ENCODE measurements at regions not wholly inside any gene's neighbourhood (a gene's known extent, or its start where the extent isn't known, plus 50 kb on each side); places are given as distances from the start of the nearest gene placed in this dataset.

- TF ChIP-seq SOX5 (CRISPR knock-in tag; IDR thresholded peaks at IDR 0.05; ENCODE audit: borderline replicate concordance) = peak; percentile 42; the same call in 1 of the 2 replicates
- TF ChIP-seq TEAD3 (CRISPR knock-in tag; optimal IDR thresholded peaks at IDR 0.05; ENCODE audit: borderline replicate concordance) = peak; percentile 98
- TF ChIP-seq EHMT2 (IDR thresholded peaks at IDR 0.05; ENCODE audit: borderline replicate concordance, low read depth, low read length) = peak; percentile 86; the same call in 1 of the 2 replicates
- TF ChIP-seq KLF11 (CRISPR knock-in tag; IDR thresholded peaks at IDR 0.05) = 0 out of 2 replicates have a peak, but pooled peaks have one; percentile 46
- no peak for TF ChIP-seq LCORL (IDR thresholded peaks at IDR 0.05)
- TF ChIP-seq LCORL (CRISPR knock-in tag; IDR thresholded peaks at IDR 0.05) = peak; percentile 53; the same call in 1 of the 2 replicates
- TF ChIP-seq, protein P1, sequence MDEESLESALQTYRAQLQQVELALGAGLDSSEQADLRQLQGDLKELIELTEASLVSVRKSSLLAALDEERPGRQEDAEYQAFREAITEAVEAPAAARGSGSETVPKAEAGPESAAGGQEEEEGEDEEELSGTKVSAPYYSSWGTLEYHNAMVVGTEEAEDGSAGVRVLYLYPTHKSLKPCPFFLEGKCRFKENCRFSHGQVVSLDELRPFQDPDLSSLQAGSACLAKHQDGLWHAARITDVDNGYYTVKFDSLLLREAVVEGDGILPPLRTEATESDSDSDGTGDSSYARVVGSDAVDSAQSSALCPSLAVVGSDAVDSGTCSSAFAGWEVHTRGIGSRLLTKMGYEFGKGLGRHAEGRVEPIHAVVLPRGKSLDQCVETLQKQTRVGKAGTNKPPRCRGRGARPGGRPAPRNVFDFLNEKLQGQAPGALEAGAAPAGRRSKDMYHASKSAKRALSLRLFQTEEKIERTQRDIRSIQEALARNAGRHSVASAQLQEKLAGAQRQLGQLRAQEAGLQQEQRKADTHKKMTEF (CRISPR knock-in tag; IDR thresholded peaks at IDR 0.05) = peak; percentile 63
- TF ChIP-seq IRF2 (CRISPR knock-in tag; IDR thresholded peaks at IDR 0.05) = peak; percentile 57
- peak; percentile 83 for TF ChIP-seq GATAD2A (CRISPR knock-in tag; IDR thresholded peaks at IDR 0.05)
- TF ChIP-seq, protein P2, sequence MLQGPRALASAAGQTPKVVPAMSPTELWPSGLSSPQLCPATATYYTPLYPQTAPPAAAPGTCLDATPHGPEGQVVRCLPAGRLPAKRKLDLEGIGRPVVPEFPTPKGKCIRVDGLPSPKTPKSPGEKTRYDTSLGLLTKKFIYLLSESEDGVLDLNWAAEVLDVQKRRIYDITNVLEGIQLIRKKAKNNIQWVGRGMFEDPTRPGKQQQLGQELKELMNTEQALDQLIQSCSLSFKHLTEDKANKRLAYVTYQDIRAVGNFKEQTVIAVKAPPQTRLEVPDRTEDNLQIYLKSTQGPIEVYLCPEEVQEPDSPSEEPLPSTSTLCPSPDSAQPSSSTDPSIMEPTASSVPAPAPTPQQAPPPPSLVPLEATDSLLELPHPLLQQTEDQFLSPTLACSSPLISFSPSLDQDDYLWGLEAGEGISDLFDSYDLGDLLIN (CRISPR knock-in tag; IDR thresholded peaks at IDR 0.05; ENCODE audit: borderline replicate concordance) = no peak
- no peak for TF ChIP-seq PITX1 (CRISPR knock-in tag; IDR thresholded peaks at IDR 0.05)
- TF ChIP-seq ZMYM4 (CRISPR knock-in tag; IDR thresholded peaks at IDR 0.05) = peak; percentile 65
- peak; percentile 95 for TF ChIP-seq PAXIP1 (CRISPR knock-in tag; conservative IDR thresholded peaks at IDR 0.05)
- peak; percentile 55 for TF ChIP-seq CREM (IDR thresholded peaks at IDR 0.05)
- TF ChIP-seq CREM (CRISPR knock-in tag; IDR thresholded peaks at IDR 0.05) = no peak
- TF ChIP-seq, protein P3, sequence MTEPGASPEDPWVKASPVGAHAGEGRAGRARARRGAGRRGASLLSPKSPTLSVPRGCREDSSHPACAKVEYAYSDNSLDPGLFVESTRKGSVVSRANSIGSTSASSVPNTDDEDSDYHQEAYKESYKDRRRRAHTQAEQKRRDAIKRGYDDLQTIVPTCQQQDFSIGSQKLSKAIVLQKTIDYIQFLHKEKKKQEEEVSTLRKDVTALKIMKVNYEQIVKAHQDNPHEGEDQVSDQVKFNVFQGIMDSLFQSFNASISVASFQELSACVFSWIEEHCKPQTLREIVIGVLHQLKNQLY (CRISPR knock-in tag; IDR thresholded peaks at IDR 0.05) = peak; percentile 96
- no peak for TF ChIP-seq MEF2D (CRISPR knock-in tag; IDR thresholded peaks at IDR 0.05)
- TF ChIP-seq SALL1 (CRISPR knock-in tag; IDR thresholded peaks at IDR 0.05) = peak; percentile 76
- no peak for TF ChIP-seq ZNF235 (CRISPR knock-in tag; IDR thresholded peaks at IDR 0.05; ENCODE audit: borderline replicate concordance)
- TF ChIP-seq ZNF546 (CRISPR knock-in tag; conservative IDR thresholded peaks at IDR 0.05) = no peak
- TF ChIP-seq, protein P4, sequence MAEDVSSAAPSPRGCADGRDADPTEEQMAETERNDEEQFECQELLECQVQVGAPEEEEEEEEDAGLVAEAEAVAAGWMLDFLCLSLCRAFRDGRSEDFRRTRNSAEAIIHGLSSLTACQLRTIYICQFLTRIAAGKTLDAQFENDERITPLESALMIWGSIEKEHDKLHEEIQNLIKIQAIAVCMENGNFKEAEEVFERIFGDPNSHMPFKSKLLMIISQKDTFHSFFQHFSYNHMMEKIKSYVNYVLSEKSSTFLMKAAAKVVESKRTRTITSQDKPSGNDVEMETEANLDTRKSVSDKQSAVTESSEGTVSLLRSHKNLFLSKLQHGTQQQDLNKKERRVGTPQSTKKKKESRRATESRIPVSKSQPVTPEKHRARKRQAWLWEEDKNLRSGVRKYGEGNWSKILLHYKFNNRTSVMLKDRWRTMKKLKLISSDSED (CRISPR knock-in tag; IDR thresholded peaks at IDR 0.05) = no peak
- peak; percentile 85 for TF ChIP-seq FOXA3 (CRISPR knock-in tag; IDR thresholded peaks at IDR 0.05)
- no peak for TF ChIP-seq GZF1 (CRISPR knock-in tag; IDR thresholded peaks at IDR 0.05)
- TF ChIP-seq ZFAT (CRISPR knock-in tag; conservative IDR thresholded peaks at IDR 0.05) = no peak
- peak; percentile 75 for TF ChIP-seq HDAC2 (CRISPR knock-in tag; IDR thresholded peaks at IDR 0.05)
- 0 out of 2 replicates have a peak, but pooled peaks have one; percentile 44 for TF ChIP-seq ZNF205 (CRISPR knock-in tag; IDR thresholded peaks at IDR 0.05)
Measured at GRCh38 chr1:111045033-111045722, 81.5 kb upstream of the LRIF1 start (continued).

Data from HepG2 (cell line).